ENCODE measurements at regions not wholly inside any gene's neighbourhood (a gene's known extent, or its start where the extent isn't known, plus 50 kb on each side); places are given as distances from the start of the nearest gene placed in this dataset.

GRCh38 chr3:104901396-104901795 is 465.3 kb upstream of the ALCAM start:
- no peaks in the 10 kb centered on the region for H3F3A ChIP-seq (ENCODE audit: low read depth)
- no peaks in the 10 kb centered on the region for H3K4me1 ChIP-seq
- Mint-ChIP-seq H3K36me3 (peaks cover 3% of the 10 kb centered on the region), H3K4me3 (no peak overlapping the region), H3K4me1 (no peaks in the 10 kb centered on the region), H3K9me3 (peaks cover 9% of the 10 kb centered on the region), H3K27ac (no peak overlapping the region), H3K27me3 (ENCODE audit: insufficient read depth, low read depth) (no peaks in the 10 kb centered on the region)
- no peak overlapping the region for H3K4me2 ChIP-seq
- H3K9me3 ChIP-seq (ENCODE audit: low read depth) = no peaks in the 10 kb centered on the region
- no peaks in the 10 kb centered on the region for H4K20me1 ChIP-seq (ENCODE audit: low read depth)
- H3K4me3 ChIP-seq = no peak overlapping the region
- no peak overlapping the region for H3K9ac ChIP-seq
- TF ChIP-seq EZH2 (IDR thresholded peaks at IDR 0.05) = no peak
- TF ChIP-seq, protein P1, sequence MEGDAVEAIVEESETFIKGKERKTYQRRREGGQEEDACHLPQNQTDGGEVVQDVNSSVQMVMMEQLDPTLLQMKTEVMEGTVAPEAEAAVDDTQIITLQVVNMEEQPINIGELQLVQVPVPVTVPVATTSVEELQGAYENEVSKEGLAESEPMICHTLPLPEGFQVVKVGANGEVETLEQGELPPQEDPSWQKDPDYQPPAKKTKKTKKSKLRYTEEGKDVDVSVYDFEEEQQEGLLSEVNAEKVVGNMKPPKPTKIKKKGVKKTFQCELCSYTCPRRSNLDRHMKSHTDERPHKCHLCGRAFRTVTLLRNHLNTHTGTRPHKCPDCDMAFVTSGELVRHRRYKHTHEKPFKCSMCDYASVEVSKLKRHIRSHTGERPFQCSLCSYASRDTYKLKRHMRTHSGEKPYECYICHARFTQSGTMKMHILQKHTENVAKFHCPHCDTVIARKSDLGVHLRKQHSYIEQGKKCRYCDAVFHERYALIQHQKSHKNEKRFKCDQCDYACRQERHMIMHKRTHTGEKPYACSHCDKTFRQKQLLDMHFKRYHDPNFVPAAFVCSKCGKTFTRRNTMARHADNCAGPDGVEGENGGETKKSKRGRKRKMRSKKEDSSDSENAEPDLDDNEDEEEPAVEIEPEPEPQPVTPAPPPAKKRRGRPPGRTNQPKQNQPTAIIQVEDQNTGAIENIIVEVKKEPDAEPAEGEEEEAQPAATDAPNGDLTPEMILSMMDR (IDR thresholded peaks at IDR 0.05) = no peak
- TF ChIP-seq EZH2phosphoT487 (IDR thresholded peaks at IDR 0.05) = no peak
- DNase-seq (ENCODE audit: low spot score) = no peak
- no peaks in the 10 kb centered on the region for H3K36me3 ChIP-seq
- H3K27ac ChIP-seq = no peak overlapping the region
- no peak overlapping the region for H2AFZ ChIP-seq (replicated peaks)
- no peaks in the 10 kb centered on the region for H3K27me3 ChIP-seq
- H3K79me2 ChIP-seq (ENCODE audit: low read depth) = no peaks in the 10 kb centered on the region

- no peaks in the 10 kb centered on the region for H4K20me1 ChIP-seq (ENCODE audit: low read depth)
- H3K4me2 ChIP-seq = no peak overlapping the region
- no peaks in the 10 kb centered on the region for H3K4me1 Mint-ChIP-seq
- TF ChIP-seq, protein P1 (IDR thresholded peaks at IDR 0.05) = no peak
- no peak for TF ChIP-seq EZH2phosphoT487 (IDR thresholded peaks at IDR 0.05)
- TF ChIP-seq EZH2 (IDR thresholded peaks at IDR 0.05) = no peak
- H3K36me3 ChIP-seq = no peaks in the 10 kb centered on the region
- H3K4me3 Mint-ChIP-seq = no peak overlapping the region
- no peaks in the 10 kb centered on the region for H3F3A ChIP-seq (ENCODE audit: low read depth)
- no peaks in the 10 kb centered on the region for H3K27me3 ChIP-seq
- H3K9me3 ChIP-seq (ENCODE audit: low read depth) = no peaks in the 10 kb centered on the region
- no peak for DNase-seq (ENCODE audit: low spot score)
- H3K9me3 Mint-ChIP-seq = peaks cover 14% of the 10 kb centered on the region
- H2AFZ ChIP-seq (replicated peaks) = no peak overlapping the region
- H3K9ac ChIP-seq = no peak overlapping the region
- no peak overlapping the region for H3K27ac ChIP-seq
- no peaks in the 10 kb centered on the region for H3K79me2 ChIP-seq (ENCODE audit: low read depth)
- H3K27me3 Mint-ChIP-seq (ENCODE audit: insufficient read depth, low read depth) = no peaks in the 10 kb centered on the region
- no peaks in the 10 kb centered on the region for H3K4me1 ChIP-seq
- no peak overlapping the region for H3K4me3 ChIP-seq
- H3K27ac Mint-ChIP-seq = no peak overlapping the region
- peaks cover 3% of the 10 kb centered on the region for H3K36me3 Mint-ChIP-seq
These were observed 463.6 kb upstream of the ALCAM start for GRCh38 chr3:104903064-104903463.

DNA sequence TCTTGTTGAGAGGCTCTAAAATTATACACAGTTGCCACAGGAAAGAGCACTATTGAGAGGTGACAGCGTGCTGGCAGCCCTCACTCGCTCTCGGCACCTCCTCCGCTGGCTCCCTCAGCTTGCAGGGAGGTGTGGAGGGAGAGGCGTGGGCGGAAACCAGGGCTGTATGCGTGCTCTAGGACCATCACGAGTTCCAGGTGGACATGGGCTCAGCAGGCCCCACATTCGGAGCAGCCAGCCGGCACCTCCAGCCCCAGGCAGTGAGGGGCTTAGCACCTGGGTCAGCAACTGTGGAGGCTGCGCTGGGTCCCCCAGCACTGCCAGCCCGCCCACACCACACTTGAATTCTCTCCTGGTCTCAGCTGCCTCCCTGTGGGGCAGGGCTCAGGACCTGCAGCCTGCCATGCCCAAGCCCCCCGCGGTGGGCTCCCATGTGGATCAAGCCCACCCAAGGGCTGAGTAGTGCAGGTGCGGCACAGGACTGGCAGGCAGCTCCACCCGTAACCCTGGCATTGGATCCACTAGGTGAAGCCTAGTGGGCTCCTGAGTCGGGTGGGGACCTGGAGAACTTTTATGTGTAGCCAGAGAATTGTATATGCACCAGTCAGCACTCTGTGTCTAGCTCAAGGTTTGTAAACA is 460.6 kb upstream of the ALCAM start:
- Histone ChIP-seq H3K9me3 (ENCODE audit: low read depth) (no peaks in the 10 kb centered on the region), H3K36me3 (no peaks in the 10 kb centered on the region), H3K4me3 (no peak overlapping the region), H4K20me1 (ENCODE audit: low read depth) (no peaks in the 10 kb centered on the region), H3K27me3 (no peaks in the 10 kb centered on the region), H3K9ac (no peak overlapping the region), H3F3A (ENCODE audit: low read depth) (no peaks in the 10 kb centered on the region), H3K27ac (no peak overlapping the region), H3K4me2 (no peak overlapping the region), H3K79me2 (ENCODE audit: low read depth) (no peaks in the 10 kb centered on the region), H3K4me1 (peaks cover 1% of the 10 kb centered on the region), H2AFZ (replicated peaks) (no peak overlapping the region)
- no peaks in the 10 kb centered on the region for H3K27me3 Mint-ChIP-seq (ENCODE audit: insufficient read depth, low read depth)
- peaks cover 14% of the 10 kb centered on the region for H3K9me3 Mint-ChIP-seq
- H3K36me3 Mint-ChIP-seq = peaks cover 3% of the 10 kb centered on the region
- H3K27ac Mint-ChIP-seq = no peak overlapping the region
- H3K4me3 Mint-ChIP-seq = no peak overlapping the region
- no peak for TF ChIP-seq EZH2 (IDR thresholded peaks at IDR 0.05)
- no peak for DNase-seq (ENCODE audit: low spot score)
- H3K4me1 Mint-ChIP-seq = peaks cover 12% of the 10 kb centered on the region

GRCh38 chr3:104907507-104907906 is 459.2 kb upstream of the ALCAM start:
- TF ChIP-seq, protein P1 (IDR thresholded peaks at IDR 0.05) = no peak
- TF ChIP-seq EZH2phosphoT487 (IDR thresholded peaks at IDR 0.05) (no peak), EZH2 (IDR thresholded peaks at IDR 0.05) (no peak)

More at GRCh38 chr3:104907507-104907906, 459.2 kb upstream of the ALCAM start:
- no peaks in the 10 kb centered on the region for H3K36me3 ChIP-seq
- no peak overlapping the region for H3K4me2 ChIP-seq
- no peak overlapping the region for H2AFZ ChIP-seq (replicated peaks)
- Mint-ChIP-seq H3K27ac (no peak overlapping the region), H3K36me3 (peaks cover 3% of the 10 kb centered on the region), H3K4me1 (peaks cover 12% of the 10 kb centered on the region), H3K9me3 (peaks cover 14% of the 10 kb centered on the region), H3K27me3 (ENCODE audit: insufficient read depth, low read depth) (no peaks in the 10 kb centered on the region), H3K4me3 (no peak overlapping the region)
- H3K27ac ChIP-seq = no peak overlapping the region
- H4K20me1 ChIP-seq (ENCODE audit: low read depth) = no peaks in the 10 kb centered on the region
- H3F3A ChIP-seq (ENCODE audit: low read depth) = no peaks in the 10 kb centered on the region
- H3K79me2 ChIP-seq (ENCODE audit: low read depth) = no peaks in the 10 kb centered on the region
- H3K27me3 ChIP-seq = no peaks in the 10 kb centered on the region
- H3K4me1 ChIP-seq = peaks cover 7% of the 10 kb centered on the region
- no peak overlapping the region for H3K4me3 ChIP-seq
- no peak for DNase-seq (ENCODE audit: low spot score)
- H3K9ac ChIP-seq = no peak overlapping the region
- no peaks in the 10 kb centered on the region for H3K9me3 ChIP-seq (ENCODE audit: low read depth)

All from neural progenitor cell (in vitro differentiated cells).